Endothelial cell of umbilical vein (primary cell): ENCODE measurements at regions not wholly inside any gene's neighbourhood (a gene's known extent, or its start where the extent isn't known, plus 50 kb on each side); places are given as distances from the start of the nearest gene placed in this dataset.

Source experiments
- BruUV-seq: library from RNA; stranded (reverse); fragments of 400-500 nt; replicated peaks from 2 replicates; lab custom pipeline; 2021; lab: Mats Ljungman, UMichigan
- CTCF ChIA-PET: fragments of 300-600, 350-600 bp; sonication (Branson Sonifier 250); formaldehyde crosslinking; loops from one replicate; lab custom pipeline; 2021; ENCODE audit warnings: antibody characterized with exemption, inconsistent platforms; lab: Charles Lee
- POLR2A ChIA-PET: fragments of 300-600, 350-600 bp; sonication (Branson Sonifier 250); formaldehyde crosslinking; loops from one replicate; lab custom pipeline; 2021; ENCODE audit warnings: antibody characterized with exemption, inconsistent platforms; lab: Charles Lee
- DNase-seq: peaks from one replicate; pipeline ENCODE4 v3.0.0-alpha.2; 2011; ENCODE audit warnings: low read depth, low spot score
- FAIRE-seq: peaks from 2 replicates; lab custom pipeline; 2011; peaks lifted over from hg19 to GRCh38; lab: Jason Lieb, UNC
- H2AFZ ChIP-seq: 2 replicates; pipeline ENCODE4 v1.6.0; 2012; ENCODE audit warnings: low read depth, low read length, control low read depth, inconsistent platforms
- H3K27ac ChIP-seq: 2 replicates; pipeline ENCODE4 v1.5.1; 2011; ENCODE audit warnings: low read depth, mild to moderate bottlenecking, control low read depth, low read length, moderate library complexity; ENCODE audit not compliant: insufficient read depth
- H3K27me3 ChIP-seq, 2 experiments: 2 replicates each; pipeline versions ENCODE4 v1.6.0 to v1.6.1; 2011; ENCODE audit warnings: low read length in 2 of 2, mixed read lengths in 1 of 2; ENCODE audit not compliant: control insufficient read depth in 2 of 2, insufficient read depth in 2 of 2
- H3K36me3 ChIP-seq, 2 experiments: 2 replicates in 1 of 2; 3 replicates in 1 of 2; pipeline ENCODE4 v1.5.1; 2011; ENCODE audit warnings: low read length in 2 of 2, mild to moderate bottlenecking in 1 of 2, moderate library complexity in 1 of 2; ENCODE audit not compliant: control insufficient read depth in 2 of 2, insufficient read depth in 2 of 2; ENCODE audit errors: extremely low read depth in 1 of 2
- H3K4me1 ChIP-seq: 3 replicates; pipeline ENCODE4 v1.5.1; 2011; ENCODE audit warnings: mild to moderate bottlenecking, low read length; ENCODE audit not compliant: control insufficient read depth, insufficient read depth; ENCODE audit errors: extremely low read depth
- H3K4me2 ChIP-seq: 2 replicates; pipeline ENCODE4 v1.6.1; 2011; ENCODE audit warnings: low read length, control low read depth, mixed read lengths; ENCODE audit not compliant: insufficient read depth
- H3K4me3 ChIP-seq, 3 experiments: fragments of 200-600 bp in 1 of 3; sonication (generic), shearing (Covaris generic) in 1 of 3; replicated peaks in 1 of 3; 2 replicates each; pipeline ENCODE4 v1.5.1; 2011 to 2016; ENCODE audit warnings: control low read depth in 3 of 3, low read length in 3 of 3, mild to moderate bottlenecking in 2 of 3, inconsistent platforms in 1 of 3, low read depth in 1 of 3, moderate library complexity in 1 of 3; ENCODE audit not compliant: insufficient read depth in 1 of 3
- H3K79me2 ChIP-seq: 2 replicates; pipeline ENCODE4 v1.6.0; 2012; ENCODE audit warnings: low read length, inconsistent platforms; ENCODE audit not compliant: control insufficient read depth, insufficient read depth
- H3K9ac ChIP-seq: replicated peaks from 2 replicates; pipeline ENCODE3; 2011; ENCODE audit warnings: low read length, control low read depth; ENCODE audit not compliant: insufficient read depth; ENCODE audit errors: extremely low read depth
- H3K9me1 ChIP-seq: replicated peaks from 3 replicates; pipeline ENCODE4 v1.6.0; 2011; ENCODE audit warnings: mild to moderate bottlenecking, low read length; ENCODE audit not compliant: control insufficient read depth, insufficient read depth; ENCODE audit errors: extremely low read depth
- H3K9me3 ChIP-seq: replicated peaks from 2 replicates; pipeline ENCODE4 v1.5.1; 2012; ENCODE audit warnings: low read length, inconsistent platforms; ENCODE audit not compliant: control insufficient read depth, insufficient read depth
- H4K20me1 ChIP-seq: replicated peaks from 2 replicates; pipeline ENCODE3; 2011; ENCODE audit warnings: mild to moderate bottlenecking, low read length; ENCODE audit not compliant: control insufficient read depth, insufficient read depth; ENCODE audit errors: extremely low read depth
- EZH2 ChIP-seq: IDR thresholded peaks from 2 replicates; pipeline ENCODE4 v1.6.1; 2012; ENCODE audit warnings: borderline replicate concordance, low read depth, mild to moderate bottlenecking, moderate library complexity, low read length, inconsistent platforms; ENCODE audit not compliant: severe bottlenecking
- FOS ChIP-seq: IDR thresholded peaks from 2 replicates; pipeline ENCODE4 v1.6.1; 2011; ENCODE audit warnings: mild to moderate bottlenecking, low read length, moderate library complexity, borderline replicate concordance; ENCODE audit not compliant: insufficient read depth
- GATA2 ChIP-seq: IDR thresholded peaks from 2 replicates; pipeline ENCODE4 v1.7.0; 2011; ENCODE audit warnings: low read depth, mild to moderate bottlenecking, moderate library complexity, mixed read lengths, low read length; ENCODE audit not compliant: insufficient read length, insufficient read depth
- MYC ChIP-seq: IDR thresholded peaks from one replicate; pipeline ENCODE4 v1.6.1; 2011; ENCODE audit warnings: mild to moderate bottlenecking, low read depth, low read length
- dilution Hi-C: fragments of 300-500 bp; cut with MboI; formaldehyde crosslinking; loops from one replicate; pipeline ENCODE4 v1.15.0; 2019; ENCODE audit warnings: low sequenced_read_pairs; ENCODE audit not compliant: extremely low pct_ligation_motif_present
- intact Hi-C: fragments of 100-400 bp; cut with micrococcal nuclease; formaldehyde crosslinking; loops from one replicate; pipeline ENCODE4 v1.10.0; 2022
- TF ChIP-seq, protein P1 (sequence below), 2 donors: IDR thresholded peaks; 1 replicate in 1 of 2; 2 replicates in 1 of 2; pipeline ENCODE4 v1.5.1; 2011; ENCODE audit warnings: low read length in 2 of 2, mild to moderate bottlenecking in 2 of 2, moderate library complexity in 2 of 2, control low read depth in 1 of 2, inconsistent platforms in 1 of 2, low read depth in 1 of 2; ENCODE audit not compliant: insufficient read depth in 1 of 2; ENCODE audit errors: extremely low read depth in 1 of 2

DNA sequence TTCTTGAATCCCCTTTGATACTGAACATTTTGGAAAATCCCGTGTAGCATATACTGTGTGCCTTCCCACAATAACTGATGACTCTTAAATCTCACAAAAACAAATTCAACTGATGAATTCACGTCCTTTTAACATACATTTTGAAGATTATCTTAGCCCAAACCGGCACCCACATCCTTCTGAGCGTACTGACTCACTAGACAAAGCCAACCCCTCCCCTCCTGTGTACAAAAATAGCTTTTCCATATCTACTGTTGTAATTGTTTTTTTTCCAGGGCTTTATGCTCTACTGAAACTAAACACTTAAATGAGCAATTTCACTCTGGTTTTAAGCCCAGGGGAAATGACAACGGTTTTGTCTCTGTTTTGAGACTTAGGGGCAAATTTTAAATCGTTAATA, 109.4 kb upstream of the ATF7IP start:
- H3K4me3 ChIP-seq = no peak overlapping the region
- intact Hi-C loops = loop anchor here (1.0 to 10.0 kb wide), 7 partner anchors 18 to 1536 kb away; a partner anchor contains a TSS
- ChIA-PET POLR2A (interaction anchor here (1.0 kb wide), 1 partner anchor 161 kb away, joined by 3 read pairs; no protein-coding TSS in a partner anchor), CTCF (interaction anchor here (0.7 to 4.4 kb wide), 10 partner anchors 15 to 198 kb away, joined by 3 to 42 read pairs (median 6); partner anchors contain the start of gene ATF7IP)
- FAIRE-seq = peak; percentile 42
- H3K36me3 ChIP-seq = no peaks in the 10 kb centered on the region
- dilution Hi-C loops = no loop called here
- H3K9ac ChIP-seq = peak overlapping the region; percentile 55
- no peaks in the 10 kb centered on the region for H3K27me3 ChIP-seq
- no TSS peak for BruUV-seq
- TF ChIP-seq FOS (peak; percentile 41), GATA2 (peak; percentile 74), MYC (no peak), EZH2 (no peak)
- no peaks in the 10 kb centered on the region for H3K9me3 ChIP-seq
- no peaks in the 10 kb centered on the region for H3K79me2 ChIP-seq
- H3K4me1 ChIP-seq = peaks cover 56% of the 10 kb centered on the region
- H3K27ac ChIP-seq = peak overlapping the region; percentile 87
- no peaks in the 10 kb centered on the region for H4K20me1 ChIP-seq
- peak overlapping the region; percentile 43 for H3K4me2 ChIP-seq
- peak overlapping the region; percentile 85 for H2AFZ ChIP-seq
- DNase-seq = peak; percentile 56
- no peaks in the 10 kb centered on the region for H3K9me1 ChIP-seq

DNA sequence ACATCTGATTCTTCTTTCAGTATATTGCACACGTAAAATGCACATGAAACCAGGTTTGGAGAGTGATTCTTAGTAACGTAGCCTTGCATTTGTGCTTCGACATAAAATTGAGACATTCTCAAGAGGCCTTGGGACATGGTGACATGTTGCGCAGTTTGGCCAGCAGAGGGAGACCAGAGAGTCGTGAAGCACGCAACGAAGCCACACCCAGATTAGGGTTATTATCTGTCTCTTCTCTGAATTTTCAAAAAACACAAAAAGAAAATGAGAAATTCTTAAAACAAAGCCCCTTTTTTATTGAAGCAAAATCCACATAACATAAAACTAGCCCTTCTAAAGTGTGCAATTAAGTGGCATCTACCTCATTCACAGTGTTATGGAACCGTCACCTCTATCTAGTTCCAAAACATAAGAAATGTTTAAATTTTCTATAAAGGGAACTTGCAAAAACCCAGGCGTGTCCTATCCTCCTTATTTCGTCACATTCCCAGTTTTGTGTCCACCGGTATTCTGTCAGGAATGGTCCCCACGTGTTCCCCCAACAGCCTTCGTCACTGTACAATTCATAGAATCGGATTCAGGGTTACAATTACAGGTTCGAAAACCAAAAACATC, 108.8 kb upstream of the ATF7IP start:
- no TSS peak for BruUV-seq

More for the DNA sequence above, 108.8 kb upstream of the ATF7IP start:
- no peaks in the 10 kb centered on the region for H3K9me3 ChIP-seq
- DNase-seq (peak; percentile 85), FAIRE-seq (peak; percentile 43)
- dilution Hi-C loops (no loop called here), intact Hi-C loops (loop anchor here (1.0 to 10.0 kb wide), 10 partner anchors 18 to 1536 kb away; a partner anchor contains a TSS)
- H4K20me1 ChIP-seq = no peaks in the 10 kb centered on the region
- CTCF ChIA-PET = interaction anchor here (1.0 to 4.4 kb wide), 7 partner anchors 19 to 197 kb away, joined by 4 to 42 read pairs (median 8); partner anchors contain the start of gene ATF7IP
- peak overlapping the region; percentile 85 for H2AFZ ChIP-seq
- POLR2A ChIA-PET = interaction anchor here (1.0 kb wide), 1 partner anchor 161 kb away, joined by 3 read pairs; no protein-coding TSS in a partner anchor
- no peaks in the 10 kb centered on the region for H3K9me1 ChIP-seq
- H3K36me3 ChIP-seq = no peaks in the 10 kb centered on the region
- H3K4me3 ChIP-seq = no peak overlapping the region
- TF ChIP-seq, protein P1, sequence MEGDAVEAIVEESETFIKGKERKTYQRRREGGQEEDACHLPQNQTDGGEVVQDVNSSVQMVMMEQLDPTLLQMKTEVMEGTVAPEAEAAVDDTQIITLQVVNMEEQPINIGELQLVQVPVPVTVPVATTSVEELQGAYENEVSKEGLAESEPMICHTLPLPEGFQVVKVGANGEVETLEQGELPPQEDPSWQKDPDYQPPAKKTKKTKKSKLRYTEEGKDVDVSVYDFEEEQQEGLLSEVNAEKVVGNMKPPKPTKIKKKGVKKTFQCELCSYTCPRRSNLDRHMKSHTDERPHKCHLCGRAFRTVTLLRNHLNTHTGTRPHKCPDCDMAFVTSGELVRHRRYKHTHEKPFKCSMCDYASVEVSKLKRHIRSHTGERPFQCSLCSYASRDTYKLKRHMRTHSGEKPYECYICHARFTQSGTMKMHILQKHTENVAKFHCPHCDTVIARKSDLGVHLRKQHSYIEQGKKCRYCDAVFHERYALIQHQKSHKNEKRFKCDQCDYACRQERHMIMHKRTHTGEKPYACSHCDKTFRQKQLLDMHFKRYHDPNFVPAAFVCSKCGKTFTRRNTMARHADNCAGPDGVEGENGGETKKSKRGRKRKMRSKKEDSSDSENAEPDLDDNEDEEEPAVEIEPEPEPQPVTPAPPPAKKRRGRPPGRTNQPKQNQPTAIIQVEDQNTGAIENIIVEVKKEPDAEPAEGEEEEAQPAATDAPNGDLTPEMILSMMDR (IDR thresholded peaks at IDR 0.05; ENCODE audit: extremely low read depth in 1 of 2, insufficient read depth in 1 of 2, low read depth in 1 of 2, low read length in 2 of 2) = peak; percentile 77 to 88
- no peak for TF ChIP-seq FOS
- H3K4me2 ChIP-seq = peak overlapping the region; percentile 43
- H3K27me3 ChIP-seq = no peaks in the 10 kb centered on the region
- H3K4me1 ChIP-seq = peaks cover 51% of the 10 kb centered on the region
- peak overlapping the region; percentile 87 for H3K27ac ChIP-seq
- H3K9ac ChIP-seq = peak overlapping the region; percentile 55
- H3K79me2 ChIP-seq = no peaks in the 10 kb centered on the region
